B cell (primary cell): ENCODE measurements at regions not wholly inside any gene's neighbourhood (a gene's known extent, or its start where the extent isn't known, plus 50 kb on each side); places are given as distances from the start of the nearest gene placed in this dataset.

ENCODE experiments used
- ATAC-seq: fragments of 200-7000 bp; cut with Tn5 transposase; one replicate; pipeline ENCODE4 v1.10.0; 2021; ENCODE audit warnings: low read depth, mild to moderate bottlenecking, moderate number of reproducible peaks, moderate library complexity
- CTCF ChIA-PET: fragments of 350-600 bp; sonication (Branson Sonifier 250); formaldehyde crosslinking; loops from one replicate; lab custom pipeline; 2021; ENCODE audit warnings: antibody characterized with exemption, inconsistent platforms; lab: Charles Lee
- POLR2A ChIA-PET: fragments of 350-600 bp; sonication (Branson Sonifier 250); formaldehyde crosslinking; loops from one replicate; lab custom pipeline; 2021; ENCODE audit warnings: antibody characterized with exemption; lab: Charles Lee
- DNase-seq: peaks from one replicate; pipeline ENCODE4 v3.0.0; 2013
- H2AFZ ChIP-seq: 2 replicates; pipeline ENCODE4 v1.6.1; 2012; ENCODE audit warnings: mild to moderate bottlenecking, low read depth, low read length; ENCODE audit not compliant: insufficient read depth, poor library complexity, severe bottlenecking
- H3K27ac ChIP-seq, 2 donors: 1 replicate in 1 of 2; 2 replicates in 1 of 2; pipeline ENCODE4 v1.5.1; 2012 to 2013; ENCODE audit warnings: low read length in 2 of 2, mild to moderate bottlenecking in 2 of 2, moderate library complexity in 1 of 2
- H3K27me3 ChIP-seq, 4 experiments: fragments of 200-600 bp in 1 of 4; sonication (generic) in 1 of 4; replicated peaks in 1 of 4; 1 replicate in 2 of 4; 2 replicates in 2 of 4; pipeline versions ENCODE4 v1.6.1 to v1.7.0; 2013 to 2016; ENCODE audit warnings: low read length in 3 of 4, mild to moderate bottlenecking in 2 of 4, mixed read lengths in 1 of 4, moderate library complexity in 1 of 4; ENCODE audit not compliant: insufficient read depth in 4 of 4, control insufficient read depth in 3 of 4; ENCODE audit errors: control extremely low read depth in 1 of 4
- H3K36me3 ChIP-seq, 2 experiments: replicated peaks in 1 of 2; 1 replicate in 1 of 2; 2 replicates in 1 of 2; pipeline versions ENCODE4 v1.6.1 to v1.7.1; 2013; ENCODE audit warnings: low read length in 1 of 2; ENCODE audit not compliant: insufficient read depth in 2 of 2, control insufficient read depth in 1 of 2; ENCODE audit errors: control extremely low read depth in 1 of 2, extremely low read depth in 1 of 2
- H3K4me1 ChIP-seq, 2 donors: fragments of 200-600 bp in 1 of 2; sonication (generic) in 1 of 2; 1 replicate in 1 of 2; 2 replicates in 1 of 2; pipeline versions ENCODE4 v1.5.1 to v1.6.1; 2013 to 2017; ENCODE audit warnings: low read length in 2 of 2; ENCODE audit not compliant: control insufficient read depth in 2 of 2, insufficient read depth in 2 of 2
- H3K4me2 ChIP-seq: replicated peaks from 2 replicates; pipeline ENCODE3; 2012; ENCODE audit warnings: mild to moderate bottlenecking, low read depth, low read length; ENCODE audit not compliant: poor library complexity, severe bottlenecking
- H3K4me3 ChIP-seq, 5 experiments: fragments of 200-600 bp in 1 of 5; sonication (generic) in 1 of 5; 1 replicate in 3 of 5; 2 replicates in 2 of 5; pipeline versions ENCODE4 v1.5.1 to v1.7.0; 2011 to 2016; ENCODE audit warnings: low read length in 4 of 5, mild to moderate bottlenecking in 4 of 5, low read depth in 2 of 5, control low read depth in 1 of 5, moderate library complexity in 1 of 5; ENCODE audit not compliant: insufficient read depth in 1 of 5; ENCODE audit errors: control extremely low read depth in 1 of 5, extremely low read depth in 1 of 5
- H3K79me2 ChIP-seq: fragments of 200-600 bp; sonication (generic); one replicate; pipeline ENCODE4 v1.6.0; 2016; ENCODE audit warnings: low read length; ENCODE audit not compliant: control insufficient read depth, insufficient read depth
- H3K9ac ChIP-seq: fragments of 200-600 bp; sonication (generic); 2 replicates; pipeline ENCODE4 v1.6.1; 2017; ENCODE audit warnings: mild to moderate bottlenecking, low read length, moderate library complexity
- H3K9me3 ChIP-seq, 3 donors: one replicate each; pipeline versions ENCODE4 v1.6.1 to v1.7.1; 2013; ENCODE audit warnings: low read length in 2 of 3; ENCODE audit not compliant: control insufficient read depth in 2 of 3, insufficient read depth in 1 of 3; ENCODE audit errors: control extremely low read depth in 1 of 3
- H4K20me1 ChIP-seq: 2 replicates; pipeline ENCODE4 v1.6.0; 2012; ENCODE audit warnings: mild to moderate bottlenecking, low read length; ENCODE audit not compliant: insufficient read depth, control insufficient read depth, poor library complexity, severe bottlenecking
- H3K27ac Mint-ChIP-seq: one replicate; pipeline ENCODE4 v1.8.0; 2021; ENCODE audit warnings: mixed read lengths
- H3K27me3 Mint-ChIP-seq: one replicate; pipeline ENCODE4 v1.8.0; 2021; ENCODE audit warnings: mixed read lengths
- H3K4me1 Mint-ChIP-seq: one replicate; pipeline ENCODE4 v1.8.0; 2021; ENCODE audit warnings: mixed read lengths
- H3K4me3 Mint-ChIP-seq: one replicate; pipeline ENCODE4 v1.8.0; 2021; ENCODE audit warnings: mixed read lengths
- H3K9me3 Mint-ChIP-seq: one replicate; pipeline ENCODE4 v1.8.0; 2022; ENCODE audit warnings: mixed read lengths; ENCODE audit not compliant: insufficient read depth
- EZH2 ChIP-seq: IDR thresholded peaks from 2 replicates; pipeline ENCODE4 v1.6.1; 2012; ENCODE audit warnings: borderline replicate concordance, low read depth, mild to moderate bottlenecking, moderate library complexity, low read length; ENCODE audit not compliant: insufficient read depth, poor library complexity, severe bottlenecking
- WGBS: methylation state at CpG from one replicate; pipeline ENCODE4 v1.1.5; 2013; ENCODE audit warnings: missing lambda C conversion rate; ENCODE audit not compliant: insufficient coverage; 5-methylcytosine and 5-hydroxymethylcytosine counted together
- intact Hi-C: fragments of 100-400 bp; cut with micrococcal nuclease; formaldehyde crosslinking; loops from one replicate; pipeline ENCODE4 v1.10.0; 2022
- TF ChIP-seq, protein P1 (sequence below): fragments of 200-600 bp; IDR thresholded peaks from one replicate; pipeline ENCODE4 v1.8.0; 2022; ENCODE audit warnings: antibody characterized with exemption, mild to moderate bottlenecking

GRCh38 chr2:128817813-128818212 is 499.1 kb upstream of the HS6ST1 start:
- Histone ChIP-seq H3K4me2 (no peak overlapping the region), H3K79me2 (no peaks in the 10 kb centered on the region), H3K27ac (no peak overlapping the region), H2AFZ (no peak overlapping the region), H4K20me1 (no peaks in the 10 kb centered on the region), H3K27me3 (peaks cover 0 to 5% (median 1%) of the 10 kb centered on the region in 4 experiments), H3K9ac (no peak overlapping the region), H3K4me3 (no peak overlapping the region), H3K4me1 (no peaks in the 10 kb centered on the region), H3K36me3 (no peaks in the 10 kb centered on the region), H3K9me3 (peaks cover 0 to 4% (median 0%) of the 10 kb centered on the region in 3 donors)
- no peaks in the 10 kb centered on the region for H3K4me1 Mint-ChIP-seq
- POLR2A ChIA-PET = no interaction called here
- no CpG with 5 or more reads among the region's 6 CpGs for WGBS
- H3K27me3 Mint-ChIP-seq = peaks cover 24% of the 10 kb centered on the region
- intact Hi-C loops = no loop called here
- no peak for TF ChIP-seq EZH2
- TF ChIP-seq, protein P1, sequence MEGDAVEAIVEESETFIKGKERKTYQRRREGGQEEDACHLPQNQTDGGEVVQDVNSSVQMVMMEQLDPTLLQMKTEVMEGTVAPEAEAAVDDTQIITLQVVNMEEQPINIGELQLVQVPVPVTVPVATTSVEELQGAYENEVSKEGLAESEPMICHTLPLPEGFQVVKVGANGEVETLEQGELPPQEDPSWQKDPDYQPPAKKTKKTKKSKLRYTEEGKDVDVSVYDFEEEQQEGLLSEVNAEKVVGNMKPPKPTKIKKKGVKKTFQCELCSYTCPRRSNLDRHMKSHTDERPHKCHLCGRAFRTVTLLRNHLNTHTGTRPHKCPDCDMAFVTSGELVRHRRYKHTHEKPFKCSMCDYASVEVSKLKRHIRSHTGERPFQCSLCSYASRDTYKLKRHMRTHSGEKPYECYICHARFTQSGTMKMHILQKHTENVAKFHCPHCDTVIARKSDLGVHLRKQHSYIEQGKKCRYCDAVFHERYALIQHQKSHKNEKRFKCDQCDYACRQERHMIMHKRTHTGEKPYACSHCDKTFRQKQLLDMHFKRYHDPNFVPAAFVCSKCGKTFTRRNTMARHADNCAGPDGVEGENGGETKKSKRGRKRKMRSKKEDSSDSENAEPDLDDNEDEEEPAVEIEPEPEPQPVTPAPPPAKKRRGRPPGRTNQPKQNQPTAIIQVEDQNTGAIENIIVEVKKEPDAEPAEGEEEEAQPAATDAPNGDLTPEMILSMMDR = no peak
- H3K4me3 Mint-ChIP-seq = no peak overlapping the region
- no peak overlapping the region for H3K27ac Mint-ChIP-seq
- H3K9me3 Mint-ChIP-seq = no peaks in the 10 kb centered on the region
- CTCF ChIA-PET = no interaction called here
- no peak for ATAC-seq
- no peak for DNase-seq

DNA sequence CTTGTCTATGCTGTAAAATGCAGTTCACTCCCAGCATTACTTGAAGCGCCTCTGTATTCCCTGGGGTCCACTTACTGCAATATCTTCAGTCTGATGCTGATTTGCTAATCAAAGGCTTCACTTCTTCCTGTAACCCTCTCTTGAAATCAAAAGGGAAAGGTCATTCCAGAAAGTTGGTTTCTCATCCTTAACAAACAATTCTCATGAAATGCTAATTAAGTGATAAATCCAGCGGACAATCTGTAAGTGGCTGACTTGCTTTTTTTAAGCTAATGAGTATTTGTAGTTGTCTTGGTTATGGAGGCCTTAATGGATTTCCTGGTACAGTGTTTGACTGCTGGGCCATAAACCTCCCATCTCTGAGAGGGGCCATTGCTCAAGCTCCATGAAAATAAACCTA is 499.6 kb upstream of the HS6ST1 start:
- Histone ChIP-seq H3K9me3 (peaks cover 0 to 4% (median 0%) of the 10 kb centered on the region in 3 donors), H3K79me2 (no peaks in the 10 kb centered on the region), H3K27ac (no peak overlapping the region), H4K20me1 (no peaks in the 10 kb centered on the region), H3K4me2 (no peak overlapping the region), H3K36me3 (no peaks in the 10 kb centered on the region), H2AFZ (no peak overlapping the region), H3K4me3 (no peak overlapping the region), H3K9ac (no peak overlapping the region), H3K27me3 (peaks cover 0 to 5% (median 1%) of the 10 kb centered on the region in 4 experiments), H3K4me1 (no peaks in the 10 kb centered on the region)
- Mint-ChIP-seq H3K4me1 (no peaks in the 10 kb centered on the region), H3K27ac (no peak overlapping the region), H3K9me3 (no peaks in the 10 kb centered on the region), H3K27me3 (peaks cover 28% of the 10 kb centered on the region), H3K4me3 (no peak overlapping the region)
- ChIA-PET CTCF (no interaction called here), POLR2A (no interaction called here)
- no peak for TF ChIP-seq EZH2
- TF ChIP-seq, protein P1 = no peak
- 100% methylated on average over 2 of the region's 2 CpGs for WGBS
- intact Hi-C loops = no loop called here
- DNase-seq (no peak), ATAC-seq (no peak)
